Activated CD4-positive, CD25-positive, alpha-beta regulatory T cell treated with anti-CD3 and anti-CD28 coated beads, Interleukin-2, amount 50 U/mL, for 16 hours (primary cell): ENCODE measurements at regions not wholly inside any gene's neighbourhood (a gene's known extent, or its start where the extent isn't known, plus 50 kb on each side); places are given as distances from the start of the nearest gene placed in this dataset.
"Not testable (repeated sequence)": the region's sequence is repeated elsewhere in the genome, so short reads cannot be mapped to it uniquely, and the experiment has no call there.

Experiments
- DNase-seq: peaks from one replicate; pipeline ENCODE4 v3.0.0-alpha.2; 2020; ENCODE audit warnings: low read depth, low spot score

- DNase-seq = not testable (repeated sequence)
Measured at GRCh38 chr1:146510248-146510983, 281.6 kb upstream of the NOTCH2NLA start.

GRCh38 chr1:146504121-146504520, 275.3 kb upstream of the NOTCH2NLA start:
- DNase-seq = not testable (repeated sequence)

- DNase-seq = not testable (repeated sequence)
Measured at GRCh38 chr1:146487555-146487954, 258.7 kb upstream of the NOTCH2NLA start.

GRCh38 chr1:146487155-146487554, 258.3 kb upstream of the NOTCH2NLA start:
- not testable (repeated sequence) for DNase-seq

GRCh38 chr1:146486300-146487014, 257.6 kb upstream of the NOTCH2NLA start:
- DNase-seq = not testable (repeated sequence)

GRCh38 chr1:146484195-146484594, 255.4 kb upstream of the NOTCH2NLA start:
- not testable (repeated sequence) for DNase-seq

GRCh38 chr1:146479188-146479587, 250.4 kb upstream of the NOTCH2NLA start:
- not testable (repeated sequence) for DNase-seq

GRCh38 chr1:146478125-146478720, 249.4 kb upstream of the NOTCH2NLA start:
- DNase-seq = not testable (repeated sequence)

GRCh38 chr1:146475086-146475485, 246.3 kb upstream of the NOTCH2NLA start:
- not testable (repeated sequence) for DNase-seq

GRCh38 chr1:146474216-146474615, 245.4 kb upstream of the NOTCH2NLA start:
- DNase-seq = not testable (repeated sequence)

- peak; percentile 37 for DNase-seq
Measured at GRCh38 chr1:146472192-146472861, 243.5 kb upstream of the NOTCH2NLA start.

GRCh38 chr1:146459939-146460338, 231.1 kb upstream of the NOTCH2NLA start:
- not testable (repeated sequence) for DNase-seq

GRCh38 chr1:146459308-146459707, 230.5 kb upstream of the NOTCH2NLA start:
- not testable (repeated sequence) for DNase-seq

GRCh38 chr1:146448877-146449246, 220.0 kb upstream of the NOTCH2NLA start:
- DNase-seq = not testable (repeated sequence)

- peak; percentile 26 for DNase-seq
Measured at GRCh38 chr1:146448212-146448876, 219.5 kb upstream of the NOTCH2NLA start.

GRCh38 chr1:146443871-146444222, 215.0 kb upstream of the NOTCH2NLA start:
- DNase-seq = not testable (repeated sequence)

GRCh38 chr1:146443088-146443870, 214.5 kb upstream of the NOTCH2NLA start:
- DNase-seq = not testable (repeated sequence)

- DNase-seq = not testable (repeated sequence)
Measured at GRCh38 chr1:146438543-146438942, 209.7 kb upstream of the NOTCH2NLA start.

GRCh38 chr1:146416642-146417041, 187.8 kb upstream of the NOTCH2NLA start:
- not testable (repeated sequence) for DNase-seq

- DNase-seq = not testable (repeated sequence)
Measured at GRCh38 chr1:146415017-146415416, 186.2 kb upstream of the NOTCH2NLA start.
